ELF-1 (cell line): ENCODE measurements at regions not wholly inside any gene's neighbourhood (a gene's known extent, or its start where the extent isn't known, plus 50 kb on each side); places are given as distances from the start of the nearest gene placed in this dataset.
"Not testable (repeated sequence)": the region's sequence is repeated elsewhere in the genome, so short reads cannot be mapped to it uniquely, and the experiment has no call there.

Experiments
- DNase-seq: peaks from one replicate; pipeline ENCODE4 v3.0.0-alpha.2; 2016; ENCODE audit warnings: low read depth, low spot score

DNA sequence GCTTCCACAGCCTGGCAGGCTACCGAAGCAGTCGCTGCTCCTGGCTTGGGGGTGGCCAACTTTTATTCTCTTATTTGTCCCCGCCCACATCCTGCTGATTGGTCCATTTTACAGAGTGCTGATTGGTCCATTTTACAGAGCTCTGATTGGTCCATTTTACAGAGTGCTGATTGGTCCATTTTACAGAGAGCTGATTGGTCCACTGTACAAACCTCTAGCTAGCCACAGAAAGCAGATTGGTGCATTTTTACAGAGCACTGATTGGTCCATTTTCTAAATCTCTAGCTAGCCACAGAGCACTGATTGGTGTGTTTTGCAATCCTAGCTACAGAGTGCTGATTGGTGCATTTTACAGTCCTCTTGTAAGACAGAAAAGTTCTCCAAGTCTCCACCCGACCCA lies 187.9 kb upstream of the TOM1L1 start:
- DNase-seq, result not testable (repeated sequence)

GRCh38 chr17:54718286-54718685 lies 182.4 kb upstream of the TOM1L1 start:
- no peak for DNase-seq

GRCh38 chr17:54727624-54728023 lies 173.0 kb upstream of the TOM1L1 start:
- DNase-seq, result no peak

DNA sequence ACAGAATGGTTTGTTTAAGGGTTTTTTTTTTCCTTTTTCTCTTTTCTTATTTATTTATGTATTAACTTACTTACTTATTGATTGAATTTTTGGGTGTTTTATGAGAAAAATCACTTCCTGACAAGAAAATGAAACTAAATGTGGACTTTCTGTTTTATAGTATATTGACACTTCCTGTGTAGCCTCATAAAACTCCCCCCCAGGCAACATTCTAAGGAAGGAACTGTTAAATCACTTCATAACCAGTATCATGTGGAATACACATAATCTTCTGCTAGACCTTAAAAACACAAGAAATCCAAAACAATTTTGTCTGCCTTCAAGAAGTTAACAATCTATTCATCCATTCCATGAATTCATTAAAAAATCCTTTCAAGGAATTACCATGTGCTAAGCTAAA lies 164.1 kb upstream of the TOM1L1 start:
- no peak for DNase-seq

DNA sequence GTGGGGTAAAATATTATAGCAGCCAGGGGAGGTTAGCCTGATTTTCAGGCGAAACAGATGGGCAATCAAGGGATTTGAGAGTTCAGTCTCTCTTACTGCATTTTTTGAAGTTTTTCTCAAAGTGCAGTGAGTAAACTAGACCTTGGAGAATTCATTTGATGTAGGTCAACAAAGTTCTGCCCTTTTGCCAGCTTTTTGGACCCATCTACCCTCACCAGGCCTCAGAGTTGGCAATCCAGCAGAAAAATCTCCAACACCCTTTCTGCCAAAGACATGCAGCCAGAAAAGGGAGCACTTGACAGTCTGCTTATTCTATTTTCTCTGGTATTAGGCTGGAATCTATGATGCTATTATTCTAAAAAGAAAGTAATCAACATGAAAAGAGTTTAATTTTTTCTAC lies 162.2 kb upstream of the TOM1L1 start:
- no peak for DNase-seq

DNA sequence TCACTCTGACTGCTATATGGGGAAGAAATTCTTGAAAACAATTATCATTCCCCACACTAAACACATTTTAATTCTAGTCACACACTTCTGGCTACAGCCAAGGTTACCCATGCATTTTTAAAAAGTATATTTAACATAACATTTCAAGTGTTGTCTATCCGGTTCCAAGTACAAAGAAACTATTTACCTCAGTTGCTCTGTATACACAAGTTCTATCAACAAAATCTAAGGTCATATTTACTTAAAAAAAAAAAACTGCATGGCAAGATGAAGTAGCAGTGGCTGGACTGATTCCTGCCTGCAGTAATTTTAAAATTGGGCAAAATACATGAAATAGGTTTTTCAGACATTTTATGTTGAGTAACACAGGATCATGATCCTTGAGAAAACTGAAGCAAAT lies 155.9 kb upstream of the TOM1L1 start:
- no peak for DNase-seq

DNA sequence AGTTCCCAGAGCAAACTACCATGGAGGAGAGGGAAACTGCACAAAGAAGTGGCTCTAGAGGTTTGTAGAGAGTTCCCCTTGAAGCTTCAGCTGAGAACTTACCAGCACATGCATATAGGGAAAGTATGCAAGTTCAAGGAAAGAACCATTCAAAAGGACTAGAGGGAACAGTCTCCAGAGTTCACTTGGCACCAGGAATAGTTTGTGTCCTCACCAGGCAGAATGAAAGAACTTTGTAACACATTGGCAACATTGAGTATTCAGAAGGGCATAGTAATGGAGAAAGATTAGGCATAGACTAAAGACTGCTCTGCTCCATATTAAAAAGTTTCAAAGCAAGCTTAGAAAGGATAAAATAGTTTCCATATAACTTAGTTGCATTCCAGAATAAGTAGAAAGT lies 155.4 kb upstream of the TOM1L1 start:
- no peak for DNase-seq

- DNase-seq, result no peak
Observed at GRCh38 chr17:54745862-54746261, 154.8 kb upstream of the TOM1L1 start.

DNA sequence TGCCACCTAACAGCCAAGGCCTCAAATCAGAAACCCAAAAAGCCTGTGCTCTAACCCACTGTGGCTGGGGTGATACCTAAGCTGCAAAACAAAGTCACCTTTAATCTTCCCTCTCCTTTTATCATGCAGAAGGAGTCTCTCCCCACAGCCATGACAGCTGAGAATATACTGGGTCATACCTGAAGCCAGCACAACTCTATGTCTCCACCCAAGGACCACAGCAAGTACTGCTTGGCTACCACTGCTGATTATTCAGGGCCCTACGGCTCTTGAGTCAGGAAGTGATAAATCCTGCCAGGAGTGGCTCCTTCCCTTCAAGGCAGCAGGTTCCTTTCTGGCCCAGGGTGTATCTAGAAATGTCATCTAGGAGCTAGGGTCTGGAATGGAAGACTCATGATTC lies 151.5 kb upstream of the TOM1L1 start:
- DNase-seq, result peak; percentile 66

- peak; percentile 61 for DNase-seq
Observed at GRCh38 chr17:54754560-54754959, 146.1 kb upstream of the TOM1L1 start.

DNA sequence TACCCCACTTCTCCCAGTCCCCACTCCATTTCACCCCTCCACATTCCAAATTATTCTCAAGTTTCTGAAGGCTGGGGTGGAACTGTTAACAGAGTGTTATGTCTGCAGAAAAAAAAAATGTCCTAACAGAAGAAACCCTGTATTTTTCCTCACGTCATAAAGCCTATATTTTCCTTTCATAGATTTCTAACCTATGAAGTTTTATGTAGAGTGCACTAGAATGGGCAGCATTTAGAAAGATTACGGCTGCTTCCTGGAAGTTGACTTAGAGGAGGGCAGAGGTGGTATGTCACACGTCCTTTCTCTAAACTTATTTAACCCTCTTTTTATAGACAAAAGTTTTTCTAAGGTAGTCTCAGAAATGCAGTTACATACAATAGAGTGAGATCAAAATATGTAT lies 139.8 kb upstream of the TOM1L1 start:
- DNase-seq, result no peak

GRCh38 chr17:54770836-54771235 lies 129.8 kb upstream of the TOM1L1 start:
- DNase-seq, result no peak

GRCh38 chr17:54771409-54771915 lies 129.2 kb upstream of the TOM1L1 start:
- no peak for DNase-seq

DNA sequence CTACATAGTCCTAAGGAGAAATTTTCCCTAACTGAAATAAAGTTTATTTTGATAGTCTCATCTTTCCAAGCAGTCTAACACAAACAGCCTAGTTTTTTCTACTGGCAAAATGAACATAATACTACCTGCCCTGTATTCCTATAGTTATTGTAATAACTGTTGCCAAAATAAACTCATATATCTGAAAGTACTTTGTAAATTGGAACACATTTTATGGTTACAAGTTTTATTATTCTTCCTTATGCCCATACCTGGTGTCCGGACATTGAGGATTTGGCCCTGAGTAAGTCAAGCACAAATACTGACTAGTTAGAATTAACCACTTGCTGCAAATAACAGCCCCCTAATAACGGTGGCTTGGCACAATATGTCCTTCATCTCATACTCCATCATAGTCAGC lies 120.4 kb upstream of the TOM1L1 start:
- DNase-seq, result no peak

DNA sequence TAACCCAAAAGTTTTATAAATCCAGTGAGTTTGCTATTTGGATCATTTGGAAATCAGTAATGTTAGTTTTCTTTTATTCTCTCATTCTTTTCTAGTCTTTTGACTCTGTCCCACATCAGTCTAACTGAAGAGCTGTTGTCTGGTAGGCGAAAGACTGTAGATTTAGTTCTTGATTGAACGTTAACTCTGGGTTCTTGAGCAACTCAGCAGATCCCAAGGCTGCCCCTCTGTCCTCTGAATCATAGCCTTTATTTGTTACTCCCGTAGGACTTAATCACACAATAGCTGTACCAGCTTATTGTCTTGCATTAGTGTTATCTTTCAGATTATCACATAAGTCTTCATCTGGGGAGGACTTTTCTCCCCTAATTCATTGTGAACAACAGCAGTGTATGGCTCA lies 119.3 kb upstream of the TOM1L1 start:
- no peak for DNase-seq

GRCh38 chr17:54784305-54784704 lies 116.3 kb upstream of the TOM1L1 start:
- DNase-seq, result no peak

DNA sequence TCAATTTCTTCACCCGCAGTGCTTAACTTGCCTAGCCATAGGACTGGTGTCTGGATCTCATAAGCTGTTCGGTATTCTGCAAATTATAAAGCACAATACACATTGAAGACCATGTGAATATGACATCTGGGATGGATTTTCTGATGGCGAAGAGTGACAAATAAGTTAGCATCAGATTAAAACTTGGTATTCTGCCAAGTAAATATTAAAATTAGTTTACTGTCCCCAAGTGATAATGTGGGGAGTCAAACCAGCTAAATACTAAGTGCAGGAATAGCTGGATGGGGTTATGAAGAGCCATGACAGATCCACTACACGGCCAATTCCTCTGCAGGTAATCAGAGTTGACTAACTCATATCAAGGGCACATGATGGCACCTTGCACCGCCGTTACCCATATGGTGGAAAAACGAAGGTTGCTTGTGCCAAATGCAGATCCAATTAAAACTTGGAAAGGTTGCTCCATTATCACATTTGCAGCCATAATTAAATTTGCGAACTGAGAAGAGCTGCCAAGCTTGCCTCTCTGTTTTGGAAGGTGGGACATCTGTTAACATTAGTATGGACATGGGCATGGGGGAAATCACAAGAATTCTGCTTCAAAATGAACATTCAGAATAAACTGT lies 114.9 kb upstream of the TOM1L1 start:
- no peak for DNase-seq

DNA sequence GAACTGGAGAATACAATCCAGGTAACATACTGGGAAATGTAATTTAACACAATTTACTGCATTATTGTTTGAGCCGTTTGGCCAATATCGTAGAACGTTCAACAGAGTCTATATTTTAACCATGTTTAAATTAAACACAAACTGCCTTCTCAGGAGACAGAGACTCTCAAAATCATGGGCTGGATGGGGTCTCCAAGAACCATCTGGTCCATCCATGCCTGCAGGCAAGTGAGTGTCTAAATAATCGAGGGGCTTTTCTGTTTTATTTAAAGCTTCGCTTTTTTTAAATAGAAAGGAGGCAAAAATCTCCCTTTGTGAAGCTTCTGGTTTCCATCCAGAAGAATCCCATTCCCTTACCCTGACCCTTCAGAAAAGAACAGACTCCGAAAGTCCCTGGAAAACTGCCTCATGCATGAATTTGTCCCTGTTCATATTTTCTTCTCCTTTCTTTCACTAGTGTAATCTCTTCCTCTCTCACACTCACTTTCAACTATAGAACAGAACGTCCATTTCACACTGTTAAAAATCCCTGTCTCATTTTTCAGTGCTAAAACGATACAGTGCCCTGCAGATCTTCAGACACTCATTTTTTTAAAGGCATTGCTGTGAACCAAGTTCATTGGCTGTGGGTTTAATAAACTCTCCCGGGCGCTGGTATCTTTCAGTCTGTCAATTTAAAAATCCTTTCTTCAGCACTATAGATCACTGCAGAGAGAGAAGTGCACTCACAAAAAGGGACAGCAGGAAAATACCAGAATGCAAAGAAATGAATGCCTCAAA lies 111.4 kb upstream of the TOM1L1 start:
- no peak for DNase-seq

DNA sequence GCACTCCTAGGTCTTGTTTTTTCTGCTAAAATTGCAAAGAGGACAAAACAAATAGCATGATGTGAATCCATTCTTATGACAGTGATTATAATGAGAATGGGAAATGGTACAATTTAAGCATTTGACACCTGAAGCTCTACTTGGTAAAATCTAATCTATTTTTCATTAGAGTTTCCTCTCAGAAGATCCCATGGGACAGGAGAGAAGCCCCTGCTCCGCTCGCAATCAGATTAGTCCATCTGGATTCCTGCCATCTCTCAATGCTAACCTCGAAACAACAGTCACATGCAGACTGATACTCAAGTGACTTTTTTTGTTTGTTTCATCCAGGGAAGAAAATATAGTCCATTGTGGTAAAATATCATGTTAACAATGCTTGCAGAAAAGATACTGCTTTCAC lies 107.4 kb upstream of the TOM1L1 start:
- no peak for DNase-seq

DNA sequence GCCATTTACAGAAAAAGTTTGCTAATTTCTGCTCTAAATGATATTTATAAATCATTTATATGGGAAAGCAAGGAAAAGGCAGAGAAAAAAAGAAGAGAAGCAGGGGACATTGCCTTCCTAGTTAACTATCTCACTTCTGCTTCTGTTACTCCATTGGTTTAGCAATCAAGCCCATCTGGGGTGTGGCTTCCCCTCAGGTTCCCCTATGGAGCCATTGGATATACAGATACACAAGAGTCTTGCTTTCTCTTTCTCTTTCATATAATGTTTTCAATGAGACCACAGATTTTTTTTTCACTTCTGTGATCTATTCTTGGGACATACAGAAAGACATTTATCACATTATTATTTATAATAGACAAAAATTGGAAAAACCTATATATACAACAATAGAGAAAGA lies 105.6 kb upstream of the TOM1L1 start:
- DNase-seq, result no peak

- DNase-seq, result no peak
Observed at GRCh38 chr17:54807331-54807730, 93.3 kb upstream of the TOM1L1 start.

DNA sequence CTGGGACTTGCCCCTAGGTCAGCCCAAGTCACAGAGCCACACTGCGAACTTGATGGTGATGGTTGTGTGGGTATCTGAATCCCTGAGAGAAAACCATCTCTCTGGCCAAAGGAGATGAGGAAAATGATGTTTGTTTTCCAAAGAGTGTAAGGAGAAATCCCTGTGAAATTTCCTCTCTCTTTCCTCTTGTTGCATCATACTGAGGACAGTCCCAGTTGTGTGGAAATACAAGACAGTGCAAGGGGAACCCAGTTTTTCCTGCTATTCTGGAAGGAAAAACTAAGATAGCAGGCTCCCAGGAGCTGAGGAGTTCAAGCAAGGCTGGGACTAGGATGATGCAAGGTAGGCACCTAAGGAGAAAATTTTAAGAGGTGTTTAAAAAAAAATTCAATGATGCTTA lies 86.8 kb upstream of the TOM1L1 start:
- peak; percentile 23 for DNase-seq

DNA sequence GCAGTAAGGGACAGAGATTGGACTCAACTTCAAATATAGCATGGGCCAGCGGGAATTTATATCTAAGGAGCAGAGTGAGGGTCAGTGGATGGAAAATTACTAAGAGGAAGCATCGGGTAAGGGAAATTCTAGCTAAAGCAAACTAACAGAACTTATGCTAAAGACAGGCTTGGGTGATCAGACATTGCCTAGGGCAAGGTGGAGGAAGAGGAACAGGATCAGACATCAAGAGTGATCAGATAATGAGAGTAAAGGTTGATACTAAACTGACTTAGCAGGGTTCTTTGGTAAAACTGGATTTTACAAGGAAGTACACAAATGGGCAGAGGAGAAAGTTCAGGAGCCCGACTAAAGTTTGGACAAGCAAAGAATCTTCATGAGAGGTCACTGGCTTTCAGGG lies 86.3 kb upstream of the TOM1L1 start:
- DNase-seq, result peak; percentile 5
